Erythroblast (primary cell): ENCODE measurements at regions not wholly inside any gene's neighbourhood (a gene's known extent, or its start where the extent isn't known, plus 50 kb on each side); places are given as distances from the start of the nearest gene placed in this dataset.

Source experiments
- DNase-seq, 2 experiments: peaks; one replicate each; lab custom pipeline; 2025; lab: John Stamatoyannopoulos, UW
- GATA1 ChIP-seq: IDR thresholded peaks from 2 replicates; pipeline ENCODE4 v1.6.1; 2011; ENCODE audit warnings: low read depth, mild to moderate bottlenecking, control low read depth, low read length, moderate library complexity
- POLR2A ChIP-seq: IDR thresholded peaks from 2 replicates; pipeline ENCODE4 v1.6.1; 2011; ENCODE audit warnings: mild to moderate bottlenecking, low read length

GRCh38 chr12:67795236-67795635, 146.7 kb downstream of the DYRK2 start:
- no peak for DNase-seq
- no peak for TF ChIP-seq GATA1
- no peak for TF ChIP-seq POLR2A

GRCh38 chr12:67797185-67797741, 148.7 kb downstream of the DYRK2 start:
- TF ChIP-seq GATA1 (no peak), POLR2A (no peak)
- no peak for DNase-seq

- no peak for DNase-seq
- TF ChIP-seq POLR2A, result no peak
These were observed 149.2 kb downstream of the DYRK2 start for GRCh38 chr12:67797753-67798152.

- DNase-seq, result no peak
- TF ChIP-seq GATA1, result no peak
- TF ChIP-seq POLR2A, result no peak
These were observed 150.2 kb downstream of the DYRK2 start for GRCh38 chr12:67798768-67799167.

GRCh38 chr12:67802731-67803130, 154.2 kb downstream of the DYRK2 start:
- no peak for TF ChIP-seq POLR2A
- TF ChIP-seq GATA1, result no peak
- DNase-seq, result no peak

- TF ChIP-seq POLR2A (no peak), GATA1 (no peak)
These were observed 154.9 kb downstream of the DYRK2 start for GRCh38 chr12:67803278-67803993.

GRCh38 chr12:67804168-67804567, 155.6 kb downstream of the DYRK2 start:
- TF ChIP-seq POLR2A (no peak), GATA1 (no peak)
- no peak for DNase-seq

More at GRCh38 chr12:67803278-67803993, 154.9 kb downstream of the DYRK2 start:
- DNase-seq, result no peak

- no peak for DNase-seq
- no peak for TF ChIP-seq POLR2A
- no peak for TF ChIP-seq GATA1
These were observed 159.3 kb downstream of the DYRK2 start for GRCh38 chr12:67807814-67808213.

- no peak for TF ChIP-seq GATA1
- no peak for TF ChIP-seq POLR2A
- DNase-seq, result no peak
These were observed 161.6 kb downstream of the DYRK2 start for GRCh38 chr12:67810166-67810565.

- TF ChIP-seq GATA1, result no peak
- TF ChIP-seq POLR2A, result no peak
- DNase-seq, result peak in 1 of 2 experiments; percentile 1
These were observed 163.2 kb downstream of the DYRK2 start for GRCh38 chr12:67811437-67812361.

- no peak for DNase-seq
- no peak for TF ChIP-seq POLR2A
These were observed 164.9 kb downstream of the DYRK2 start for GRCh38 chr12:67813456-67813904.

- DNase-seq, result no peak
- no peak for TF ChIP-seq POLR2A
- no peak for TF ChIP-seq GATA1
These were observed 167.7 kb downstream of the DYRK2 start for GRCh38 chr12:67816269-67816668.

GRCh38 chr12:67818459-67818903, 169.9 kb downstream of the DYRK2 start:
- no peak for DNase-seq
- TF ChIP-seq GATA1 (no peak), POLR2A (no peak)

GRCh38 chr12:67819902-67820301, 169.3 kb upstream of the IFNG-AS1 start:
- TF ChIP-seq GATA1, result no peak
- no peak for TF ChIP-seq POLR2A
- DNase-seq, result no peak

GRCh38 chr12:67820694-67821093, 168.6 kb upstream of the IFNG-AS1 start:
- TF ChIP-seq POLR2A, result no peak
- TF ChIP-seq GATA1, result no peak

More at GRCh38 chr12:67820694-67821093, 168.6 kb upstream of the IFNG-AS1 start:
- DNase-seq, result no peak
